Tibial artery (tissue), 4 donors: ENCODE measurements at regions not wholly inside any gene's neighbourhood (a gene's known extent, or its start where the extent isn't known, plus 50 kb on each side); places are given as distances from the start of the nearest gene placed in this dataset.
"Not testable (repeated sequence)": the region's sequence is repeated elsewhere in the genome, so short reads cannot be mapped to it uniquely, and the experiment has no call there.

Experiments
- DNase-seq, 2 donors: peaks; one replicate each; pipeline ENCODE4 v3.0.0-alpha.2; 2019
- H3K27ac ChIP-seq, 2 donors: fragments of 200-600 bp; sonication (generic) in 1 of 2; 1 replicate in 1 of 2; 2 replicates in 1 of 2; pipeline ENCODE4 v1.5.1; 2018 to 2019; ENCODE audit warnings: mild to moderate bottlenecking in 1 of 2
- H3K27me3 ChIP-seq, 2 donors: fragments of 200-600 bp; sonication (generic) in 1 of 2; one replicate each; pipeline versions ENCODE4 v1.5.1 to v1.6.0; 2016 to 2019
- H3K36me3 ChIP-seq, 3 donors: fragments of 200-600 bp; sonication (generic) in 2 of 3; one replicate each; pipeline ENCODE4 v1.5.1; 2016 to 2019; ENCODE audit warnings: mild to moderate bottlenecking in 2 of 3
- H3K4me1 ChIP-seq, 4 donors: fragments of 200-600 bp; sonication (generic) in 2 of 4; 1 replicate in 3 of 4; 2 replicates in 1 of 4; pipeline ENCODE4 v1.5.1; 2016 to 2019
- H3K4me3 ChIP-seq, 2 donors: fragments of 200-600 bp; sonication (generic) in 1 of 2; 1 replicate in 1 of 2; 2 replicates in 1 of 2; pipeline ENCODE4 v1.5.1; 2018 to 2019; ENCODE audit warnings: mild to moderate bottlenecking in 2 of 2
- H3K9me3 ChIP-seq, 3 donors: fragments of 200-600 bp; sonication (generic) in 1 of 3; one replicate each; pipeline ENCODE4 v1.5.1; 2016 to 2019
- intact Hi-C: fragments of 100-400 bp; cut with DNase I; formaldehyde crosslinking; loops from one replicate; pipeline ENCODE4 v1.15.0; 2023; ENCODE audit warnings: low total_unique reads
- TF ChIP-seq, protein P1 (sequence below), 2 experiments: fragments of 200-600 bp in 1 of 2; fragments of 450-650 bp in 1 of 2; IDR thresholded peaks; one replicate each; pipeline ENCODE4 v1.5.1; 2017 to 2019; ENCODE audit warnings: antibody characterized with exemption in 2 of 2, mild to moderate bottlenecking in 1 of 2, moderate library complexity in 1 of 2

DNA sequence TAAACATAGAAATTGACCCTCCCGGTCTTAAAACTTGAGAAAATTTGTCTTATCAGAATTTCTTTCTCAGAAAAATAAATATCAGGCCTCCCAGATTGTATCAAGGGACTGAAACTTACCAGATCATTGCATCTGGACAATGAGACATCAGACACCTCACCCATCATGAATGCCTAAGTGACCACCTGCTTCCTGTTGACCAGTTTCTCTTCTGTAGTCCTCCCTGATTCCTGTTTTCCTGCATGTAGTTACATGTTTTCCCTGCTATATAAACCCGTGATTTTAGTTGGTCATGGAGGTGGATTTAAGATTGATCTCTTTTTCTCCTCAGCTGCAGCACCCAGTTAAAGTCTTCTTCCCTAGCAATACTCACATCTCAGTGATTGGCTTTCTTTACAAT, 548.1 kb downstream of the PPP4R3C start:
- H3K36me3 ChIP-seq: no peaks in the 10 kb centered on the region
- no peak for DNase-seq
- TF ChIP-seq, protein P1, sequence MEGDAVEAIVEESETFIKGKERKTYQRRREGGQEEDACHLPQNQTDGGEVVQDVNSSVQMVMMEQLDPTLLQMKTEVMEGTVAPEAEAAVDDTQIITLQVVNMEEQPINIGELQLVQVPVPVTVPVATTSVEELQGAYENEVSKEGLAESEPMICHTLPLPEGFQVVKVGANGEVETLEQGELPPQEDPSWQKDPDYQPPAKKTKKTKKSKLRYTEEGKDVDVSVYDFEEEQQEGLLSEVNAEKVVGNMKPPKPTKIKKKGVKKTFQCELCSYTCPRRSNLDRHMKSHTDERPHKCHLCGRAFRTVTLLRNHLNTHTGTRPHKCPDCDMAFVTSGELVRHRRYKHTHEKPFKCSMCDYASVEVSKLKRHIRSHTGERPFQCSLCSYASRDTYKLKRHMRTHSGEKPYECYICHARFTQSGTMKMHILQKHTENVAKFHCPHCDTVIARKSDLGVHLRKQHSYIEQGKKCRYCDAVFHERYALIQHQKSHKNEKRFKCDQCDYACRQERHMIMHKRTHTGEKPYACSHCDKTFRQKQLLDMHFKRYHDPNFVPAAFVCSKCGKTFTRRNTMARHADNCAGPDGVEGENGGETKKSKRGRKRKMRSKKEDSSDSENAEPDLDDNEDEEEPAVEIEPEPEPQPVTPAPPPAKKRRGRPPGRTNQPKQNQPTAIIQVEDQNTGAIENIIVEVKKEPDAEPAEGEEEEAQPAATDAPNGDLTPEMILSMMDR (IDR thresholded peaks at IDR 0.05): no peak
- no peaks in the 10 kb centered on the region for H3K9me3 ChIP-seq
- no peak overlapping the region for H3K27ac ChIP-seq
- no peaks in the 10 kb centered on the region for H3K4me1 ChIP-seq
- H3K4me3 ChIP-seq: no peak overlapping the region
- intact Hi-C loops: no loop called here
- no peaks in the 10 kb centered on the region for H3K27me3 ChIP-seq

DNA sequence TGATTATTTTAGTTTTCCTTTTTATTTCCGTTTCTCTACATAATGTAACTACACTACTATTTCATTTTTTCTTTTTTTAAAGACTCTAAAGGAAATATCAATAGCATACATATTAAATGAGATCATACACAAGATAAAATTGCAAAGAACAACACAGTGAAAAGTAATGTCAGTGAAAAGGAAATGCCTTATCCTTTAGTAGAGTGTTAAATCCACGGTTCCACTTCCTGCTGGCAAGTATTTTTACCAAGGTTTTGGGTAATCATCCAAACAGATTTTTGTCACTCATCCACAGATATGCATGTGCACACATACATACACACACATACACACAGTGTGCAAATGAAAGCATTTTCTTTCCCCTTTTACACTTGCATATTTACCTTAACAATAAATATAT, 548.9 kb downstream of the PPP4R3C start:
- intact Hi-C loops: no loop called here
- no peaks in the 10 kb centered on the region for H3K36me3 ChIP-seq

DNA sequence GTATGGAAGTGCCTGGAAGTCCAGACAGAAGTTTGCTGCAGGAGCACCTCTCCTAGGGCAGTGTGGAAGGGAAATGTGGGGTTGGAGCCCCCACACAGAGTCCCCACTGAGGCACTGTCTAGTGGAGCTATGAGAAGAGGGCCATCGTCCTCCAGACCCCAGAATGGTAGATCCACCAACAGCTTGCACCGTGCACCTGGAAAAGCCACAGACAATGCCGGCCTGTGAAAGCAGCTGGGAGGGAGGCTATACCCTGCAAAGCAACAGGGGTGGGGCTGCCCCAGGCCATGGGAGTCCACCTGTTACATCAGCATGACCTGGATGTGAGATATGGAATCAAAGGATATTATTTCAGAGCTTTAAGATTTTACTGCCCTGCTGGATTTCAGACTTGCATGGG, 551.4 kb downstream of the PPP4R3C start:
- H3K4me1 ChIP-seq, H3K9me3 ChIP-seq, H3K27ac ChIP-seq, intact Hi-C loops, H3K4me3 ChIP-seq, H3K27me3 ChIP-seq, DNase-seq, H3K36me3 ChIP-seq: not testable (repeated sequence)

More for the DNA sequence above, 548.9 kb downstream of the PPP4R3C start:
- TF ChIP-seq, protein P1 (IDR thresholded peaks at IDR 0.05): no peak
- no peak for DNase-seq
- H3K4me3 ChIP-seq: no peak overlapping the region
- no peaks in the 10 kb centered on the region for H3K9me3 ChIP-seq
- no peaks in the 10 kb centered on the region for H3K4me1 ChIP-seq
- no peak overlapping the region for H3K27ac ChIP-seq
- H3K27me3 ChIP-seq: no peaks in the 10 kb centered on the region

DNA sequence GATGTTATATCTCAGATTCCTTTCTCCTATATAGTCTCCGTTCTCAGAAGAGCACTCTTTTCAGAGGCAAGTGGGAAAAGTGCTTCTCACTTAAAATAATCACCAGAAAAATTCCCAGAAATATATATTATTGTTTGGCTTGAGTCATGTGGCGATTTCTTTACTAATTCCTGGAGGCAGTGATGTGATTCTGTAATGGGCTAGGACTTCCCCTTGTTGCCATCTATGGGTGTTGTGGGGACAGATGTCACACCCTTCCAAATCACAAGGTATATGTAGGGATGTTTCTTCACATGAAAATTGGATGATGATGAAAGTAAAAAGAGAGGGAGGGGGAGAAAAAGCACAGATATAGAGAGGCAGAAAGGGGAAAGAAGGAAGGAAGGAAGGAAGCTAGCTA, 553.4 kb downstream of the PPP4R3C start:
- Histone ChIP-seq H3K4me3 (no peak overlapping the region), H3K9me3 (no peaks in the 10 kb centered on the region), H3K4me1 (no peaks in the 10 kb centered on the region), H3K27ac (no peak overlapping the region), H3K27me3 (no peaks in the 10 kb centered on the region), H3K36me3 (no peaks in the 10 kb centered on the region)
- intact Hi-C loops: no loop called here
- no peak for DNase-seq
- TF ChIP-seq, protein P1 (IDR thresholded peaks at IDR 0.05): no peak

DNA sequence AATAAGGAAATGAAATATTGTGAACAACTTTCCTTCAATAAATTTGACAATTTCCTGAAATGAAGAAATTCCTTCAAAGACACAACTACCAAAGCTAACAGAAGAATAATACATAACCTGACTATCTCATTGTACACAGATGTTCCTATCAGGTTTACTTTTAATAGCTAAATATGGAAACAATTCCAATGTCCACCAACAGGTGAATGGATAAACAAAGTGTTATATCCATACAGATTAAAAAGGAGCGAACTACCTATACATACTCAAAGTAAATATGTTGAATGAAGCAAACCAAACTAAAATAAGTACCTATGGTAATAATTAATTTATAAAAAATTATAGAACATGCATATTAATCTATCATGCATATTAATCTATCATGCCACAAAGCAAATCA, 554.9 kb downstream of the PPP4R3C start:
- Histone ChIP-seq H3K4me3 (no peak overlapping the region), H3K9me3 (no peaks in the 10 kb centered on the region), H3K27ac (no peak overlapping the region), H3K27me3 (no peaks in the 10 kb centered on the region), H3K4me1 (no peaks in the 10 kb centered on the region), H3K36me3 (no peaks in the 10 kb centered on the region)
- intact Hi-C loops: no loop called here
- DNase-seq: no peak
- TF ChIP-seq, protein P1 (IDR thresholded peaks at IDR 0.05): no peak

DNA sequence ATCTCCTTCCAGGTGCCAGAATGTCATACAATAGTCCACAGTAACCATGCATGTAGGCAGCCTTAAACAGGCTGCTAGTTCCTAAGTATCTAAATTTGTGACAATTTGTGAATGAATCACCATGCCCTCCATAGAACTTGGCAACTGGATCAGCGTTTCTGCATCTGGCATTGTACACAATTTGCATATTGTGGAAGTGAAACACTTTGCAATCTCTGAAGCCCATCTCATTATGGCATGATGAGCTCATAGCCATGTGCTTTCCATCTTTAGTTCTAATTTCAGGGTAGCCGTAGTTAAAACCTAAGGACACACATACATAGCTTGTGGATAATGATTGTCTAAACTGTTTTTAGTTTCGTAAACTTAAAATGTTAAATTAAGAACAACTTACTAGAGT, 573.6 kb downstream of the PPP4R3C start:
- no peaks in the 10 kb centered on the region for H3K4me1 ChIP-seq
- TF ChIP-seq, protein P1 (IDR thresholded peaks at IDR 0.05): no peak
- H3K36me3 ChIP-seq: no peaks in the 10 kb centered on the region
- intact Hi-C loops: no loop called here
- no peaks in the 10 kb centered on the region for H3K27me3 ChIP-seq
- no peak for DNase-seq
- no peak overlapping the region for H3K27ac ChIP-seq
- H3K4me3 ChIP-seq: no peak overlapping the region
- peaks cover 0 to 10% (median 3%) of the 10 kb centered on the region in 3 donors for H3K9me3 ChIP-seq
